Bronchial epithelial cell (primary cell): ENCODE measurements at regions not wholly inside any gene's neighbourhood (a gene's known extent, or its start where the extent isn't known, plus 50 kb on each side); places are given as distances from the start of the nearest gene placed in this dataset.

Experiments used
- DNase-seq: peaks from one replicate; pipeline ENCODE4 v3.0.0-alpha.2; 2010; ENCODE audit warnings: low read depth
- FAIRE-seq: peaks from 2 replicates; lab custom pipeline; 2011; peaks lifted over from hg19 to GRCh38; lab: Jason Lieb, UNC
- H3K27me3 ChIP-seq: 2 replicates; pipeline ENCODE4 v1.5.1; 2011; ENCODE audit warnings: low read length; ENCODE audit not compliant: control insufficient read depth, insufficient read depth
- H3K36me3 ChIP-seq: 2 replicates; pipeline ENCODE4 v1.5.1; 2011; ENCODE audit warnings: low read length; ENCODE audit not compliant: control insufficient read depth, insufficient read depth
- H3K4me3 ChIP-seq: 2 replicates; pipeline ENCODE4 v1.5.1; 2011; ENCODE audit warnings: mild to moderate bottlenecking, low read depth, low read length, control low read depth
- CTCF ChIP-seq: IDR thresholded peaks from 2 replicates; pipeline ENCODE4 v1.5.1; 2011; ENCODE audit warnings: mild to moderate bottlenecking, moderate library complexity, low read length, control low read depth, inconsistent platforms; ENCODE audit not compliant: insufficient read depth, severe bottlenecking

DNA sequence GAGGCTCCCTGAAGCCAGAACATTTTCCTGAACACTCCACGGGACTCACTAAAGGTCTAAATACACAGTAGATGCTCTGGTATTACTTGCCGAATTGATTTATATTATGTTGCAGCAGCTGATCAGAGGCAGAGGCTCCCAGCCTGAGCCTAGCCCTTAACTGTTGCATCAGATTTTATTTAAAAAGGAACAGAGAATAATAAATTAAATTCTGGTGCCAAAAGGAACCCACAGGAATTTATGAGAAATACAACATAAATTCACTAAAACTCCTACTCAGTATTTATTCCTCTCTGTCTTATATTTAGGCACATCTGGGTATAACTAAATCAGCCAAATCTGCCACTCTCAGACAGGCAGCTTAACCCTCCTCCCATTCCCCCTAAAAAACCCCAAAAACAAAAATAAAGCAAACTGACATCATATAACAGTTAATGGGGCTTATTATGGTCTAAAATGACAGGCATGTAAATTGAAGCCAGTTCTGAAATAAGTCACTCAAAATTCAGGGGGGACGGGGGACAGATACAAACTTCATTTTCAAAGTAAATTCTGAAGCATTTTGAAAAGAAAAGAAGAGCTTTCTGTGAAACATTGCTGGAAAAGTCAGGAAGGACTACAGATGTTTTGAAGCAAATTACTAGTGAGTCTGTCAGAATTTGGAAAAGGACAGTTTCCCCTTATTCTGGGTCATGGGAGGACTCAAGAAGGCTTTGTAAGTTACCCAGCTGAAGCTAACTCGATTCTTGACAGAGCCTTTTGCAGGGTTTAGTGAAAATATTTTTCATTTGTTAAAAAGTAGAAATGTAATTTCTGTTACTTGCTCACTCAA is 53.8 kb upstream of the CORO2B start:
- no peaks in the 10 kb centered on the region for H3K36me3 ChIP-seq
- FAIRE-seq: no peak
- DNase-seq: no peak
- H3K27me3 ChIP-seq: no peaks in the 10 kb centered on the region
- no peak for TF ChIP-seq CTCF
- no peak overlapping the region for H3K4me3 ChIP-seq

DNA sequence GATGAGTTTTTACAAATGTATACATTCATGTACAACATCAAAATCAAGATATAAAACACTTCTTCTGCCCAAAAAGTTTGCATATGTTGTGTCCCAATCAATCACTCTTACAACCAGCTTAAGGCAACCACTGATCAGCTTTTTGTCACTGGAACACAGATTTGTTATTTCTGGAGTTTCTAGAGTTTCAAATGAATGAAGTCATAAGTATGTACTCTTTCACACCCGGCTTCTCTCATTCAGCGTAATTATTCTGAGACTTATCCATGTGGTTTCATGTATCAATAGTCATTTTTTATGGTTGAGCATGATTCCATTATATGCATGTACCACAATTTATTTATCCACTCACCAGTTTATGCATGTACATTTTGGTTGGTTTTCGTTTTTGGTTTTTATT is 53.0 kb upstream of the CORO2B start:
- no peak overlapping the region for H3K4me3 ChIP-seq
- no peak for TF ChIP-seq CTCF
- FAIRE-seq (no peak), DNase-seq (no peak)
- H3K27me3 ChIP-seq: no peaks in the 10 kb centered on the region
- H3K36me3 ChIP-seq: no peaks in the 10 kb centered on the region

DNA sequence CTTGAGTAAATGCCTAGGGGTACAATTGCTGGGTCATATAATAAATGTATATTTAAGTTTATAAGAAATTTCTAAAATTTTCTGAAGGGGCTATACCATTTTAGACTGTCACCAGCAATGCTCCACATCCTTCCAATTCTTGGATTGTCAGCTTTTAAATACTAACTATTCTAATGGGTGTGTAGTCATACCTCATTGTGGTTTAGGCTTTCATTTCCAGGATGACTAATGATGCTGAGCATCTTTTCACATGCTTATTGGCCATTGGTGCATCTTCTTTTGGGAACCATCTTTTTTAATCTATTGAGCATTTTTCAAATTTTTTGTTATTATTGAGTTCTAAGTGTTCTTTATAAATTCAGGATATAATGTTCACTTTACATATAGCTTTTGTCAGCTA is 52.5 kb upstream of the CORO2B start:
- Histone ChIP-seq H3K27me3 (no peaks in the 10 kb centered on the region), H3K4me3 (no peak overlapping the region), H3K36me3 (no peaks in the 10 kb centered on the region)
- peak; percentile 52 for DNase-seq
- no peak for TF ChIP-seq CTCF
- no peak for FAIRE-seq

- TF ChIP-seq CTCF: no peak
- Histone ChIP-seq H3K27me3 (no peaks in the 10 kb centered on the region), H3K4me3 (no peak overlapping the region), H3K36me3 (no peaks in the 10 kb centered on the region)
- no peak for FAIRE-seq
- no peak for DNase-seq
Observed at GRCh38 chr15:68526784-68527183, 52.0 kb upstream of the CORO2B start.

DNA sequence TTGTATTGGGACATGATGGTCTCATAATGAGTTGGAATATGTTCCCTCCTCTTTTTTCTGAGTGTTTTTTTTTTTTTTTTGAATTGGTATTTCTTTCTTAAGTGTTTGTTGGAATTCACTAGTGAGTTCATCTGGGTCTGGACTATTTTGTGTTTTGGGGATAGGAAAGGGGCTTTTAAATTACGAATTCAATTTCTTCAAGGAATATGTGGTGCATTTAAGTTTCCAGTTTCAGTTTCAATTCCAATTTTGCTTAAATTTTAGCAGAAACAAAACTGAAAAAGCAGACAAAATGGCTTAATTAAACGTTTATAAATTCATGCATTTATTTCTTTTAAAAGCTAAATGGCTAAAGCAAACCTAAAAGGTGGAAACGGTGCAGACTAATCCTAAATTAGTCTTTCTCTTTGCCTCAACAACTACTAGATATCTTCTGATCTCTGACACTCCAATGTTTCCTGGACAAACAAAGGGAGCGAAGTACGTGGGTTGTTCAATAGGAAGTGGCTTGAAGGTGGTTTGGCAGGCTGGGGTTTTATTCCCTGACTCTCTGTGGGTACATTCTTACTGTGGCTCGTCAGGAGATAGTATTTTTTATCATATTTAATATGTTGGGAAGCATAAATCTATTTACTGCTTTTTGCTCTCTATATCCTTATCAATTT is 50.0 kb upstream of the CORO2B start:
- no peak for FAIRE-seq
- TF ChIP-seq CTCF: no peak
- peak; percentile 22 for DNase-seq
- Histone ChIP-seq H3K27me3 (no peaks in the 10 kb centered on the region), H3K36me3 (no peaks in the 10 kb centered on the region), H3K4me3 (no peak overlapping the region)
